ENCODE measurements at regions not wholly inside any gene's neighbourhood (a gene's known extent, or its start where the extent isn't known, plus 50 kb on each side); places are given as distances from the start of the nearest gene placed in this dataset.

GRCh38 chr6:23176883-23177282 is 607.5 kb downstream of the HDGFL1 start:
- no peak for DNase-seq
- no peaks in the 10 kb centered on the region for H3K36me3 ChIP-seq
- H3K4me3 ChIP-seq, result no peak overlapping the region
- no peak overlapping the region for H3K27ac ChIP-seq
- intact Hi-C loops (cut with DNase I), result no loop called here
- TF ChIP-seq POLR2A (IDR thresholded peaks at IDR 0.05), result no peak
- TF ChIP-seq CTCF (IDR thresholded peaks at IDR 0.05), result no peak
- H3K9me3 ChIP-seq, result no peaks in the 10 kb centered on the region
- no peaks in the 10 kb centered on the region for H3K27me3 ChIP-seq
- ATAC-seq, result no peak
- H3K4me1 ChIP-seq, result no peaks in the 10 kb centered on the region
- 66% methylated on average over 11 of the region's 11 CpGs for WGBS (ENCODE audit: insufficient coverage, low coverage, low lambda C conversion rate, missing lambda C conversion rate)

GRCh38 chr6:23177806-23178205 is 608.4 kb downstream of the HDGFL1 start:
- 86% methylated on average over 1 of the region's 1 CpG for WGBS (ENCODE audit: insufficient coverage, low coverage, low lambda C conversion rate, missing lambda C conversion rate)
- no peak overlapping the region for H3K4me3 ChIP-seq
- no peaks in the 10 kb centered on the region for H3K27me3 ChIP-seq
- H3K4me1 ChIP-seq, result no peaks in the 10 kb centered on the region
- no peak for DNase-seq
- H3K27ac ChIP-seq, result no peak overlapping the region
- no peaks in the 10 kb centered on the region for H3K9me3 ChIP-seq
- no peaks in the 10 kb centered on the region for H3K36me3 ChIP-seq
- ATAC-seq, result no peak
- TF ChIP-seq CTCF (IDR thresholded peaks at IDR 0.05) (no peak), POLR2A (IDR thresholded peaks at IDR 0.05) (no peak)
- intact Hi-C loops (cut with DNase I), result no loop called here

DNA sequence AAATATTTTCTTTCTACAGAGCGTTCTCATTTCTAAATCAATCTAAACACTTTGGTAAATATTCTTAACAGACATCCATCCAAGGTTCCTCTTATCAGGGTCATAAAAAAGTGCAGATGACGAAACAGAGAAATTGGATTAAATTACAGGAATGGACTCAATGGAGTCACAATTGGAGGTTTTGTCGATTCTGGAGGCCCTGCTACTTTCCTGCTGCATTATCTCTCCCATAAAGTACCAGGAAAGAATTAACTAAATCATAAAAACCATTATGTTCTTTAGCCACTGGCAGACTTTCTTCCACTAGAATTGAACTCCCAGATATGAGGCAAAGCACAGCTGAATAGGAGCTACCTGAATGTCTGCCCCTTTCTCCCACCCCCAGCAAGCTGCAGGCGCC is 610.6 kb downstream of the HDGFL1 start:
- intact Hi-C loops (cut with DNase I), result no loop called here
- no peak for TF ChIP-seq POLR2A (IDR thresholded peaks at IDR 0.05)
- no peak for TF ChIP-seq CTCF (IDR thresholded peaks at IDR 0.05)
- ATAC-seq (no peak), DNase-seq (no peak)
- no peaks in the 10 kb centered on the region for H3K27me3 ChIP-seq
- H3K4me1 ChIP-seq, result no peaks in the 10 kb centered on the region
- H3K4me3 ChIP-seq, result no peak overlapping the region
- H3K27ac ChIP-seq, result no peak overlapping the region
- no peaks in the 10 kb centered on the region for H3K36me3 ChIP-seq
- 62% methylated on average over 4 of the region's 4 CpGs for WGBS (ENCODE audit: insufficient coverage, low coverage, low lambda C conversion rate, missing lambda C conversion rate)
- H3K9me3 ChIP-seq, result no peaks in the 10 kb centered on the region

DNA sequence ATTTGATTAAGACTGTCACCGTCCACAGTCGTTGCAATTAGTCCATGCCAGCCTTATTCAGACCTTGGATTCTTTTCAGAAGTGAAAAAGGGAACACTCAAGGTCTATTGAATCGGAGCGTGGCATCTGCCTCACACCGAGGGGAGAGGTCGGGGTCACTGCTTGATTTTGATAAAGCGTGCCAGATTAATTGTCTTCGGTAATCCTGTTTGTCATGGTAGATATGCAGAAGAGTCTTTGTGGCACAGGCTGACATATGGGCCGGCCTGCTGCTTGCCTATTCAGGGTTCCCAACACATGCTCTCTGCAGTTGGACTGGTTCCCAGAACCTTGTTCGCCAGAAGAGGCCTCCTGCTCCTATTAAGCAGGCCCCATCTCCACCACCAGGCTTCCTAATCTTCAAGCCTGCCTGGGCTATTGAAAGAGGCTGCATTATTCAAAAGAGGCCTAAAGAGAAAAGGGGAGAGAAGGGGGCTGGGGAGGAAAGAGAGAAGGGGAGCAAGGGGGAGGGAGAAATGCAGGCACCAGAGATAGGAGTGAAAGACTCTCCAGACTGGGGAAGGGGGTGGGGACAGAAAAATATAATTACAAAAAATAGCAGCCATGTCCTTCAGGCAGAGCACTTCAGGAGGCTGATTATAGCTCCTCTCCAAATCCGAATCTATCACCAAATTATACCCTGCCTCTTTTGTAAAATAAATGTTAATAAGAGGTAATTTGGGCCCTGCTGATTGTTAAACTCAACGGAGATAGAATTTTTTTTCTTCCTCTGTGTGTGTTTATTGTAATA is 611.3 kb downstream of the HDGFL1 start:
- Histone ChIP-seq H3K4me1 (no peaks in the 10 kb centered on the region), H3K36me3 (no peaks in the 10 kb centered on the region), H3K9me3 (no peaks in the 10 kb centered on the region), H3K27ac (no peak overlapping the region), H3K27me3 (no peaks in the 10 kb centered on the region), H3K4me3 (no peak overlapping the region)
- no peak for ATAC-seq
- no peak for DNase-seq
- TF ChIP-seq POLR2A (IDR thresholded peaks at IDR 0.05), result no peak
- 54% methylated on average over 11 of the region's 12 CpGs for WGBS (ENCODE audit: insufficient coverage, low coverage, low lambda C conversion rate, missing lambda C conversion rate)
- intact Hi-C loops (cut with DNase I), result no loop called here

DNA sequence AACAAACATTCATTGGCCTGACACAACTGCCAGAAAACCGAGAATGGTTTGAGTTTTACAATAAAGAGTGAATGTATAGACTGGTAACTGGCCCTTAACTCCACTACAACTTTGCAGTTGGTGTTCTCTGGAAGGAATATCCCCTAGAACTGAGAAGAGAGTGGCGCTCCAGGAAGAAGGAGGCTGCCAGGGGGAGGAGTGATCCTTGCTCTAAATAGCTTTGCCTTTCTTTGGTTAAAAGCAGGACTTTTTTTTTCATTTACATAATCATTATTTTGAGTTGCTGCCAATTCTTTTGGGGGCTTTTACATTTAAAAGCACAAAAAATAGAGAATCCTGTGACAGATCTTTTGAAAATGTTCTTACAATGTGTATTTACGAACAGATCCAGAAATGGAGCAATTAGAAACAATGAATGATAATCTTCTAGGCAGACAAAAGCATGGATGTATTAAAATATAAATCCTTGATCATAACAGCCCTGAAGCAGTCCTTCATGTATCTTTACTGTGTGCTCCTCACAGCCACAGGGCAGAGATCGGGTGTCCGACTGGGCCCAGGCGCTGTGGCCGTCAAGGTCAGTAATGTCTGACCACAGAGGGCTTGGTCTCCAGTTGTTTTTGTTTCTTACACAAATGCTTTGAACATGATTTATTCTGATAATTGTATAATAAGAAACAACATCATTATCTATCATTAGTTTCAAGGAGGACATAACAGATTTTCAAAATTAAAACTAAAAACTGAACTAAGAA is 612.2 kb downstream of the HDGFL1 start:
- WGBS (ENCODE audit: insufficient coverage, low coverage, low lambda C conversion rate, missing lambda C conversion rate), result 83% methylated on average over 6 of the region's 7 CpGs
- DNase-seq, result no peak
- no peak for ATAC-seq
- no peak overlapping the region for H3K4me3 ChIP-seq
- TF ChIP-seq POLR2A (IDR thresholded peaks at IDR 0.05) (no peak), CTCF (IDR thresholded peaks at IDR 0.05) (no peak)
- no peak overlapping the region for H3K27ac ChIP-seq
- H3K36me3 ChIP-seq, result no peaks in the 10 kb centered on the region
- intact Hi-C loops (cut with DNase I), result no loop called here
- H3K4me1 ChIP-seq, result no peaks in the 10 kb centered on the region
- H3K9me3 ChIP-seq, result no peaks in the 10 kb centered on the region
- no peaks in the 10 kb centered on the region for H3K27me3 ChIP-seq

Measured in right lobe of liver (tissue), 6 donors.